ENCODE measurements at regions not wholly inside any gene's neighbourhood (a gene's known extent, or its start where the extent isn't known, plus 50 kb on each side); places are given as distances from the start of the nearest gene placed in this dataset.

GRCh38 chr13:105971312-105971711 is 564.1 kb downstream of the EFNB2 start:
- no peak for DNase-seq

- DNase-seq: no peak
Observed at GRCh38 chr13:105969761-105970160, 565.7 kb downstream of the EFNB2 start.

- no peak for DNase-seq
Observed at GRCh38 chr13:105965910-105966309, 569.6 kb downstream of the EFNB2 start.

GRCh38 chr13:105962080-105962479 is 573.4 kb downstream of the EFNB2 start:
- no peak for DNase-seq

GRCh38 chr13:105961438-105961837 is 574.0 kb downstream of the EFNB2 start:
- no peak for DNase-seq

- no peak for DNase-seq
Observed at GRCh38 chr13:105960326-105960725, 575.1 kb downstream of the EFNB2 start.

GRCh38 chr13:105959876-105960275 is 575.6 kb downstream of the EFNB2 start:
- DNase-seq: no peak

- DNase-seq: no peak
Observed at GRCh38 chr13:105957769-105958438, 577.6 kb downstream of the EFNB2 start.

GRCh38 chr13:105956921-105957320 is 578.5 kb downstream of the EFNB2 start:
- DNase-seq: no peak

- DNase-seq: no peak
Observed at GRCh38 chr13:105952973-105953290, 582.5 kb downstream of the EFNB2 start.

- DNase-seq: no peak
Observed at GRCh38 chr13:105952233-105952972, 583.1 kb downstream of the EFNB2 start.

GRCh38 chr13:105948143-105948542 is 587.3 kb downstream of the EFNB2 start:
- no peak for DNase-seq

GRCh38 chr13:105940882-105941281 is 594.6 kb downstream of the EFNB2 start:
- DNase-seq: no peak

- DNase-seq: no peak
Observed at GRCh38 chr13:105937451-105937850, 598.0 kb downstream of the EFNB2 start.

- no peak for DNase-seq
Observed at GRCh38 chr13:105936816-105937215, 598.6 kb downstream of the EFNB2 start.

- no peak for DNase-seq
Observed at GRCh38 chr13:105929505-105929904, 606.0 kb downstream of the EFNB2 start.

GRCh38 chr13:105928901-105929300 is 606.6 kb downstream of the EFNB2 start:
- no peak for DNase-seq

GRCh38 chr13:105928048-105928447 is 607.4 kb downstream of the EFNB2 start:
- no peak for DNase-seq

- no peak for DNase-seq
Observed at GRCh38 chr13:105925496-105925895, 610.0 kb downstream of the EFNB2 start.

- DNase-seq: no peak
Observed at GRCh38 chr13:105921711-105922110, 613.8 kb downstream of the EFNB2 start.

- DNase-seq: no peak
Observed at GRCh38 chr13:105920370-105920769, 615.1 kb downstream of the EFNB2 start.

- no peak for DNase-seq
Observed at GRCh38 chr13:105918842-105919741, 616.4 kb downstream of the EFNB2 start.

- no peak for DNase-seq
Observed at GRCh38 chr13:105915146-105915850, 620.2 kb downstream of the EFNB2 start.

Measured in KG1 (cell line).